OCI-LY1 (cell line): ENCODE measurements at regions not wholly inside any gene's neighbourhood (a gene's known extent, or its start where the extent isn't known, plus 50 kb on each side); places are given as distances from the start of the nearest gene placed in this dataset.

ENCODE experiments used
- H2AFZ ChIP-seq: fragments of 200-600 bp; sonication (generic), shearing (Covaris generic); 2 replicates; pipeline ENCODE4 v1.6.0; 2014; ENCODE audit warnings: antibody characterized with exemption, mild to moderate bottlenecking, low read length
- H3F3A ChIP-seq: fragments of 200-600 bp; sonication (generic), shearing (Covaris generic); 2 replicates; pipeline ENCODE4 v1.6.0; 2014; ENCODE audit warnings: mild to moderate bottlenecking, antibody characterized with exemption, low read length, moderate library complexity; ENCODE audit not compliant: insufficient read depth
- H3K27ac ChIP-seq: fragments of 200-600 bp; sonication (generic); 2 replicates; pipeline ENCODE4 v1.5.1; 2014; ENCODE audit warnings: low read length, mixed run types, mild to moderate bottlenecking, low read depth; ENCODE audit not compliant: poor library complexity, severe bottlenecking
- H3K27me3 ChIP-seq: fragments of 200-600 bp; sonication (generic); 2 replicates; pipeline ENCODE4 v1.6.0; 2014; ENCODE audit warnings: antibody characterized with exemption, mild to moderate bottlenecking, low read length, moderate library complexity; ENCODE audit not compliant: insufficient read depth
- H3K36me3 ChIP-seq: fragments of 200-600 bp; sonication (generic); 2 replicates; pipeline ENCODE4 v1.6.1; 2014; ENCODE audit warnings: mild to moderate bottlenecking, antibody characterized with exemption, low read length, moderate library complexity, mixed read lengths; ENCODE audit not compliant: insufficient read depth
- H3K4me1 ChIP-seq: fragments of 200-600 bp; sonication (generic); 2 replicates; pipeline ENCODE4 v1.5.1; 2014; ENCODE audit warnings: mild to moderate bottlenecking, low read length, moderate library complexity; ENCODE audit not compliant: insufficient read depth, severe bottlenecking
- H3K4me2 ChIP-seq: fragments of 200-600 bp; sonication (generic), shearing (Covaris generic); 2 replicates; pipeline ENCODE4 v1.6.1; 2014; ENCODE audit warnings: low read length
- H3K4me3 ChIP-seq: fragments of 200-600 bp; sonication (generic); 2 replicates; pipeline ENCODE4 v1.5.1; 2014; ENCODE audit warnings: low read length, low read depth, mild to moderate bottlenecking, mixed read lengths; ENCODE audit not compliant: poor library complexity, severe bottlenecking
- H3K79me2 ChIP-seq: fragments of 200-600 bp; shearing (Covaris generic); 2 replicates; pipeline ENCODE4 v1.6.1; 2016; ENCODE audit warnings: mixed run types, low read length, mixed read lengths; ENCODE audit not compliant: insufficient read depth
- H3K9ac ChIP-seq: fragments of 200-600 bp; sonication (generic), shearing (Covaris generic); 2 replicates; pipeline ENCODE4 v1.6.1; 2014; ENCODE audit warnings: mild to moderate bottlenecking, low read length, mixed read lengths
- H3K9me2 ChIP-seq: fragments of 200-600 bp; sonication (generic), shearing (Covaris generic); 2 replicates; pipeline ENCODE4 v1.6.1; 2014; ENCODE audit warnings: low read depth, mild to moderate bottlenecking, low read length, mixed read lengths
- H3K9me3 ChIP-seq: fragments of 200-600 bp; shearing (Covaris generic); 2 replicates; pipeline ENCODE4 v1.6.1; 2014; ENCODE audit warnings: low read length, mixed read lengths
- H4K20me1 ChIP-seq: fragments of 200-600 bp; sonication (generic), shearing (Covaris generic); 2 replicates; pipeline ENCODE4 v1.6.0; 2016; ENCODE audit warnings: mild to moderate bottlenecking, low read length; ENCODE audit not compliant: insufficient read depth
- EZH2 ChIP-seq: fragments of 200-600 bp; sonication (generic), shearing (Covaris generic); IDR thresholded peaks from 2 replicates; pipeline ENCODE4 v1.8.0; 2017; ENCODE audit warnings: borderline replicate concordance, mixed run types, mild to moderate bottlenecking, antibody characterized with exemption, low read length, moderate library complexity, mixed read lengths
- TF ChIP-seq, protein P1 (sequence below): fragments of 200-600 bp; sonication (generic), shearing (Covaris generic); IDR thresholded peaks from 2 replicates; pipeline ENCODE4 v1.5.1; 2017; ENCODE audit warnings: mild to moderate bottlenecking, antibody characterized with exemption, low read length, moderate library complexity, mixed read lengths

- Histone ChIP-seq H3K4me3 (no peak overlapping the region), H2AFZ (no peak overlapping the region), H3K9ac (no peak overlapping the region), H3K9me3 (no peaks in the 10 kb centered on the region), H3K4me2 (no peak overlapping the region), H3K36me3 (no peaks in the 10 kb centered on the region), H3K4me1 (no peaks in the 10 kb centered on the region), H3F3A (no peaks in the 10 kb centered on the region), H3K79me2 (no peaks in the 10 kb centered on the region), H3K27ac (no peak overlapping the region), H3K27me3 (no peaks in the 10 kb centered on the region), H4K20me1 (no peaks in the 10 kb centered on the region), H3K9me2 (no peaks in the 10 kb centered on the region)
- no peak for TF ChIP-seq EZH2
- TF ChIP-seq, protein P1, sequence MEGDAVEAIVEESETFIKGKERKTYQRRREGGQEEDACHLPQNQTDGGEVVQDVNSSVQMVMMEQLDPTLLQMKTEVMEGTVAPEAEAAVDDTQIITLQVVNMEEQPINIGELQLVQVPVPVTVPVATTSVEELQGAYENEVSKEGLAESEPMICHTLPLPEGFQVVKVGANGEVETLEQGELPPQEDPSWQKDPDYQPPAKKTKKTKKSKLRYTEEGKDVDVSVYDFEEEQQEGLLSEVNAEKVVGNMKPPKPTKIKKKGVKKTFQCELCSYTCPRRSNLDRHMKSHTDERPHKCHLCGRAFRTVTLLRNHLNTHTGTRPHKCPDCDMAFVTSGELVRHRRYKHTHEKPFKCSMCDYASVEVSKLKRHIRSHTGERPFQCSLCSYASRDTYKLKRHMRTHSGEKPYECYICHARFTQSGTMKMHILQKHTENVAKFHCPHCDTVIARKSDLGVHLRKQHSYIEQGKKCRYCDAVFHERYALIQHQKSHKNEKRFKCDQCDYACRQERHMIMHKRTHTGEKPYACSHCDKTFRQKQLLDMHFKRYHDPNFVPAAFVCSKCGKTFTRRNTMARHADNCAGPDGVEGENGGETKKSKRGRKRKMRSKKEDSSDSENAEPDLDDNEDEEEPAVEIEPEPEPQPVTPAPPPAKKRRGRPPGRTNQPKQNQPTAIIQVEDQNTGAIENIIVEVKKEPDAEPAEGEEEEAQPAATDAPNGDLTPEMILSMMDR, result no peak
Observed at GRCh38 chr14:21891921-21892320, 218.3 kb upstream of the OR4E1 start.

- H3K9me3 ChIP-seq, result no peaks in the 10 kb centered on the region
- no peak overlapping the region for H3K4me3 ChIP-seq
- H3K4me2 ChIP-seq, result no peak overlapping the region
- H4K20me1 ChIP-seq, result no peaks in the 10 kb centered on the region
- H3K36me3 ChIP-seq, result no peaks in the 10 kb centered on the region
- H3K27ac ChIP-seq, result no peak overlapping the region
- H3K27me3 ChIP-seq, result no peaks in the 10 kb centered on the region
- H3K9me2 ChIP-seq, result no peaks in the 10 kb centered on the region
- no peak for TF ChIP-seq EZH2
- TF ChIP-seq, protein P1, result no peak
- no peak overlapping the region for H2AFZ ChIP-seq
- no peaks in the 10 kb centered on the region for H3K79me2 ChIP-seq
- H3F3A ChIP-seq, result no peaks in the 10 kb centered on the region
- no peaks in the 10 kb centered on the region for H3K4me1 ChIP-seq
- no peak overlapping the region for H3K9ac ChIP-seq
Observed at GRCh38 chr14:21884995-21885394, 211.4 kb upstream of the OR4E1 start.

DNA sequence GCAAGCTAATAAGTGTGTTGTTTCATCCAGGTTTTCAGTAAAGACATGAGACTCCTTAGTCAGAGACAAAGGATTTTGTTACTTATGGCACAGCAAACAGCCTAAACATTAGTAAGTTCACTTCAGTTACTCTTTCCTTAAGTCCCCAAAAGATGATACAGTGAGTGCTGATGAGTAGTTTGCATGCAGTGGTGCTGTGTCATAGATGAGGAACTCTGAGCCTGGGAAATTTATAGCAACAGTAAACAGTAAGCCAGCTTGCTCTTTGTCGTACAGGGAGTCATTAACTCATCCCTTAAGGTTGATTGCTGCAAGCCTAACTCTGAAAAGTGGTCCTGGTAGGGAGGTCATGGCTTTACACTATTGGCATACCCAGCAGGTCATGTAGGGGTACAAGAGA is 208.6 kb upstream of the OR4E1 start:
- H4K20me1 ChIP-seq, result no peaks in the 10 kb centered on the region
- H3K4me3 ChIP-seq, result no peak overlapping the region
- H3F3A ChIP-seq, result no peaks in the 10 kb centered on the region
- no peak overlapping the region for H3K27ac ChIP-seq
- no peaks in the 10 kb centered on the region for H3K9me3 ChIP-seq
- no peak overlapping the region for H3K9ac ChIP-seq
- no peak overlapping the region for H2AFZ ChIP-seq
- no peak for TF ChIP-seq EZH2
- TF ChIP-seq, protein P1, result no peak
- H3K9me2 ChIP-seq, result no peaks in the 10 kb centered on the region
- no peaks in the 10 kb centered on the region for H3K4me1 ChIP-seq
- H3K79me2 ChIP-seq, result no peaks in the 10 kb centered on the region
- H3K4me2 ChIP-seq, result no peak overlapping the region
- no peaks in the 10 kb centered on the region for H3K36me3 ChIP-seq
- no peaks in the 10 kb centered on the region for H3K27me3 ChIP-seq
